Activated gamma-delta T cell treated with Interleukin-2 at 50 U/mL for 16 hours (primary cell): ENCODE measurements at regions not wholly inside any gene's neighbourhood (a gene's known extent, or its start where the extent isn't known, plus 50 kb on each side); places are given as distances from the start of the nearest gene placed in this dataset.

Source experiments
- DNase-seq: peaks from one replicate; pipeline ENCODE4 v3.0.0-alpha.2; 2020

DNA sequence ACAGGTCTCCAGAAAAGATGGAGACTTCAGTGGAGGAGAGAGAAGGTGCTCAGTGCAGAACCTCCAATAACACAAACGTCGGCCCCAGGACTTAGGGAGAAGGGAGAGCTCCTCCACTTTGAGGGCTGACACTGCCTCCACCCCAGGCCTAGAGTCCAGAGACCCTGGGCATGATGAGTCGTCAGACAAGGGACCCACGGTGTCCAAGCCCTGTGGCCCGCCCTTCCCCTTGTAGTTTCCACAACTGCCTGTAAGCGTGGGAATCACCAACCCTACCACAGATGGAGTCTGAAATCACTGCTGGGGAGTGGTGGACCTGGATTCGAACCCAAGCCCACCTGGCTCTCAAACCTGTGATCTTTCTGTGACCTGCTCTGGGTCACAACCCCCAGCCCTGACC is 281.1 kb downstream of the NPHP4 start:
- DNase-seq, result no peak

- no peak for DNase-seq
These were observed 282.2 kb downstream of the NPHP4 start for GRCh38 chr1:5709976-5710375.

- DNase-seq, result no peak
These were observed 282.7 kb downstream of the NPHP4 start for GRCh38 chr1:5709461-5709975.

- no peak for DNase-seq
These were observed 283.6 kb downstream of the NPHP4 start for GRCh38 chr1:5708346-5709245.

DNA sequence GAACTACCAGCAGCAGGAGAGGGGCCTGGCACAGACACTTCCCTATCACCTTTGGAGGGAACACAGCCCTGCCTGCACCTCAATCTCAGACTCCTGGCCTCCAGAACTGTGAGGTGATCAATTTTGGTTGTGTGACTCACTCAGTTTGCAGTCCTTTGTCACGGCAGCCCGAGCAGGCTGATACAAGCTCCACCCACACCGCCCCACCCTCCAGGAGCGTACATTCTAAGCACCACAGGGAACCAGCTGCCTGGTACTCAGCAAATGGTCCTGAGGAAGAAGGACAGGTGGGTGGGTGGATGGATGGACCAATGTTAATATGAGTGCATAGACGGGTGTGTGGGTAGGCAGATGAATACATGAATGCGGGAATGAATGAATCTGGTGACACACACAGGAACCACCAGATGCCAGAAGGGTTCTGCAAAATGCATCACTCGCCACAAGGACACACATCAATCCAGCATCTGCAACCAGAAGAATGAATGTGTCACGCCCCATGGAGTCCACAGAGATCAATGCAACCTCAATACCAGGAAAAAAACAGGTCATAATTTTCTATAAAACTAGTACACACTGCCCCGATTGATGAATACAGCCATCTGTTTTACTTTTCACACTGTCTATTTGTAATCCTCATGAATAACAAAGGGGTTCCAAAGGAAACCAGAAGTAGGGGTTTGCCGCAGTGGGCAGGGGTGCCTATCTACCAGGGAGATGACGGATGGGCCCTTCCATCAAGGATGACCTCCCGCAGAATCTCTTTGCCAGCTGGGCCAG is 284.5 kb downstream of the NPHP4 start:
- DNase-seq, result no peak

DNA sequence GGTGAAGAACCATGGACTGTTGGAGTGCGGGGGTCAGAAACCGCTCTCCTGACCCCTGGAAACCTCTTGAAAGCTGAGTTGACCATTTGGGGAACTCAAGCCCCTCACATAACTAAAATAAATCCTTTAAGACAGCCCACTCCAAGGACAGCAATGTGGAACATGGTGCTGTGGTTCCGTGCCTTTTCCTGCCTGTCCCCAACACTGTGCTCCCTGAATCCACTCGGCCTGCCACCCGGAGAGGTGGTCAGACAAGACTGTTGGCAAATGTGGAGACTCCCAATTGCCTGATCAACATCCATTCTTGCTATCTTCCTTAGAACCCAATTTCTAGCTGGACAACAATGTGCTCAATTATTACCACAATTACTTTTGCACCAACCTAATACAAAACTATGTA is 286.0 kb downstream of the NPHP4 start:
- no peak for DNase-seq

- no peak for DNase-seq
These were observed 286.5 kb downstream of the NPHP4 start for GRCh38 chr1:5705751-5706150.

DNA sequence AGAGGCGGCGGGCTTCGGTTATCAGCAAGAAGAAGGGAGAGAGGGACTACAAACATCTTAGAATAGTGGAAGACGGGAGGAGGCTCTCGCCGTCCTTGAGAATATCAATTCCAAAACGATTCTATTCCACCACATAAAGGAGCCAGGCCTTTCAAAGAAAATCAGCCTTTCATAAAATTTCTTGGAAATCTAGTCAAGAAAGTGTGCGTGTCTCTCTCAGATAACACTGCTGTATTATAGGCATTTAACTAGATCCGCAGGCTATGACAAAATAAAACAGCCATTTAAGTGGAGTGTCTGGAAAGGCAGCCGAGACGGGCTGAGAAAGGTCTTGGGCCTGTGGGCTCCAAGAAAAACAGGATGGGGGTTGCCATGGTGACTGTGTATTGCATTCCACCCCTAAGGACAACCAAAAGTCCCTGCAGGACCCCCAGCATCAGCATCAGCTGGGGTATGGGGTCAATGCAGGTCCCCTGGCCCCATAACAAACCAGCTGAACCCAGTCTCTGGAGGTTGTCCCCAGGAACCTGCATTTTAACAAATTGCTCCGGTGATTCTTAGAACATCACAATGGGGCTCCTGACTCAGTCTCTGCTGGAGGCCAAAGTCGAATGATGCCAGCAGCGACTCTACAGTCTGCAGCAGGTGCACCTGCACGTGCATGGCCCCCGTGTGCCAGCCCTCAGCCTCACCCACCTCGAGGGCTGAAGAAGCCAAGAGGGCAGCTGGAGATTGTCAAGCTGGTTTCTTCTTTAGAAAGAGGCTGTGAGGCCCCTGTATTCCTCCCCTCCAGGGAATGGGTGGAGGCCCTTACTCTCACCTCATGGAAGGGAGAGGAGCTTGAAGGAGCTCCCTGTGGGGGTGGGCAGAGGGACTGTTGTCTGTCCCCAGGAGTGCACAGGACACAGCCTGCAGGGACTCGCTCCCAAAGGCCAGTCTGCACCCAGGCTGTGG is 287.4 kb downstream of the NPHP4 start:
- DNase-seq, result no peak

DNA sequence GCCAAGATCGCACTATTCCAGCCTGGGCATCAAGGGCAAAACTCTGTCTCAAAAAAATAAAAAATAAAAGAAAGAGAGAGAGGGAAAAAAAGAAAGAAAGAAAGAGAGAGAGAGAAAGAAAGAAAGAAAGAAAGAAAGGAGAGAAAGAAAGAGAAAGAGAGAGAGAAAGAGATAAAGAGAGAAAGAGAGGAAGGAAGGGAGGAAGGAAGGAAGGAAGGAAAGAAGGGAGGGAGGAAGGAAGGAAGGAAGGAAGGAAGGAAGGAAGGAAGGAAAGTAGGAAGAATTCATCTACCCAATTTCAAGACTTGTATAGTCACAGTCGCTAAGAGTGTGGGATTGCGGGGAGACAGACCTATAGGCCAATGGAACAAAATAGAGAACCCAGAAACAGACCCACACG is 290.6 kb downstream of the NPHP4 start:
- no peak for DNase-seq

DNA sequence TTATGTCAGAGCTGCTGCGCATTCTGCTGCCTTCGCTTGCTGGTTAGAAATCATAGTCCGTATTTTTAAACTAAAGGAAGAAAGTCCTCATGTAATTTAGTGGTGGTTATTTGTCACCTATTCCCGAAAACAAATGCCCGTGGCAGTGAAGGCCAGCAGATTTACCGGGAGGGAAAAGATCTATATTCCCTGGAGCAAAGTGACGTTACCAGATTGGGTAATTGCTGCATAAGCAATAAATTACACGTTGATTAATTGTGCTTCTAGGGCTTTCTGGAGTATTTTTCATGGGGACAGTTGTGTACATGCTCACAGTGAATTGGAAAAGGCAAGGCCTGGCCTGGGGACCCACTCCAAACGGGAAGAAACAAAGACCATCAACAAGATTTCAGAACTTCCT is 298.7 kb downstream of the NPHP4 start:
- no peak for DNase-seq

DNA sequence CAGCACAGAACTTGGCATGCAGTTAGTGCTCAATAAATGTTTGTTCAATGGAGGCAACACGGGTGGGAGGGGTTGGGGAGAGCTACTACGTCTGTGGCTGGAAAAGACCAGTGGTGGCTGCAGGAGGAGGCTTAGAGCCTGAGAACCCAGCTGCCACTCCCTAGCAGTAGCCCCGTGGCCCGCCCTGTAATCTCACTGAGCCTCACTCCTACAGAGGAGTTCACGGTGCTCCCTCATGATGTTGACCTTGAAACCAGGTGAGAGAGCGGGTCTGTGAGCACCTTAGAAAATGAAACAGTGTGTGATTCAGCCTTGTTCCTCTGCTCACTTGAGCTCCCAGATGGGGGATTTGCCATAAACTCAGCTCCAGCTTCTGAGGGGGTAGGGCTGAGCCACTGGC is 299.6 kb downstream of the NPHP4 start:
- no peak for DNase-seq

GRCh38 chr1:5691795-5692509 is 300.3 kb downstream of the NPHP4 start:
- no peak for DNase-seq

GRCh38 chr1:5690898-5691297 is 301.3 kb downstream of the NPHP4 start:
- no peak for DNase-seq

GRCh38 chr1:5690291-5690690 is 301.9 kb downstream of the NPHP4 start:
- DNase-seq, result no peak

GRCh38 chr1:5688081-5689077 is 303.8 kb downstream of the NPHP4 start:
- no peak for DNase-seq

GRCh38 chr1:5686925-5687706 is 305.1 kb downstream of the NPHP4 start:
- no peak for DNase-seq

- no peak for DNase-seq
These were observed 306.0 kb downstream of the NPHP4 start for GRCh38 chr1:5686195-5686594.

DNA sequence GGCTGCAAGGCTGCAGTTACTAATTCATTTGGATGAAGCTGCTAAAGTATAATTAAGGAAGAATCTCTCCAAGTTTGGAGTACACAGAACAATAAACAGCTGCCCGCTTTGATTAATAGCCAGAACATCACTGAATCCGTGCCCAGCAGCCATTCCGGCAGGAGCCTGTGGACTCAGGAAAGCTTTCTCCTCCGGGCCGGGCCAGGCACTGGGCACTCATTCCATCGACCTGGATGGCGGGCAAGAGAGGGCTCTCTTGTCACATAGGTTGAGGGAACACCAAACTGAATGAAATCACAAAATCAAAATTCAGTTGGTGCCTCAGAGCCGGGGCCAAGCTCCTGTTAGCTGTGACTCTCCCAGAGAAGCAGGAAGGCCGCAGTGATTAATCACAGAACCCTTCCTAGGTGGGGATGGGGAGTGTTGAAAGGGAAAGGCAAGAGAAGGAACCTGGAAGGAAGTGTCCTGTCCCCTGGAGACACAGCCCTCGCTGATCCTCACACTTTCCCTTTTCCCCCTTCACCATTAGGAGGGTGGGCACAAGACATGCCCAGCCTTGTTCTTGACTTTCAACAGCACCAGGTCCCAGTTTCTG is 306.7 kb downstream of the NPHP4 start:
- no peak for DNase-seq

- DNase-seq, result no peak
These were observed 307.4 kb downstream of the NPHP4 start for GRCh38 chr1:5684791-5685190.

GRCh38 chr1:5683446-5683845 is 308.8 kb downstream of the NPHP4 start:
- DNase-seq, result no peak
